HG03432 (cell line): ENCODE measurements at regions not wholly inside any gene's neighbourhood (a gene's known extent, or its start where the extent isn't known, plus 50 kb on each side); places are given as distances from the start of the nearest gene placed in this dataset.
"Not testable (repeated sequence)": the region's sequence is repeated elsewhere in the genome, so short reads cannot be mapped to it uniquely, and the experiment has no call there.

Experiments used
- ATAC-seq: cut with Tn5 transposase; IDR thresholded peaks from one replicate; pipeline ENCODE4 v1.9.1; 2021; ENCODE audit warnings: mild to moderate bottlenecking, moderate library complexity; ENCODE audit not compliant: unreplicated experiment

DNA sequence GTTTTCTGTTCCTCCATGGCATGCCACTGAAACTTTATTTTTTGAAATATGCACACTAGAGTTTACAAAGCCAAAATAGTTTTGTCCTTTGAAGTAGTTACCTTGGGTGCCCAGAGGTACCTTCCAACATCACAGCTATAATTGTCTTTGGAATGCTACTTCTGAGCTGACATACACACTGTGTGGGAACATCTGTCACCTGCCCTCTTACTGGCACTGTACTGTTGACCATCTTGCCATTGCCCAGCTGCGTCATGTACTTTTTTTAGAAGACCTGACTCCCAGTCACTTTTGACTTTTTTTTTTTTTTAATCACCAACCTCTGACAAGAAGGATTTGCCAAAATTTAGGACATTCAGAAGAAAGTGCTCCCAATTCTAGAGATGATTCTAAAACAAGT lies 200.5 kb upstream of the CXorf66 start:
- no peak for ATAC-seq

DNA sequence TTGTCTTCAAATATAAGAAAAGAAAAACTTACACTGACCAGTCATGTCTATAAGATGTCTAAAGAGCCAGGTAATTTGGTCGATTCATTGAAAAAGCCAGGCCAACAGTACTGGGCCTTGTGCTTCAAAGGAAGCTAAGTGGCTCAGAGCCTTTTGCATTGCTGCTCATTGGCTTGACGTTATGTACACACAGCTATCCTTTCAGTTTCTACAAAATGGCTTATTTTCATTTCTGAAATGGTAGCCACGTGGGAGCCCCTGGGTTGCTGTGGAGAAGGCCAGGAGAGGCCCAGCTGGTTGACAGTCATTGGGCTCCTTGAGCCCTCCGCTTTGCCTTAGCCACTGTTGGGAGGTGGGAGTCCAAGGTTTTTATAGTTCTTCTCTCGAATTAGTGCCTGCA lies 199.1 kb upstream of the CXorf66 start:
- no peak for ATAC-seq

DNA sequence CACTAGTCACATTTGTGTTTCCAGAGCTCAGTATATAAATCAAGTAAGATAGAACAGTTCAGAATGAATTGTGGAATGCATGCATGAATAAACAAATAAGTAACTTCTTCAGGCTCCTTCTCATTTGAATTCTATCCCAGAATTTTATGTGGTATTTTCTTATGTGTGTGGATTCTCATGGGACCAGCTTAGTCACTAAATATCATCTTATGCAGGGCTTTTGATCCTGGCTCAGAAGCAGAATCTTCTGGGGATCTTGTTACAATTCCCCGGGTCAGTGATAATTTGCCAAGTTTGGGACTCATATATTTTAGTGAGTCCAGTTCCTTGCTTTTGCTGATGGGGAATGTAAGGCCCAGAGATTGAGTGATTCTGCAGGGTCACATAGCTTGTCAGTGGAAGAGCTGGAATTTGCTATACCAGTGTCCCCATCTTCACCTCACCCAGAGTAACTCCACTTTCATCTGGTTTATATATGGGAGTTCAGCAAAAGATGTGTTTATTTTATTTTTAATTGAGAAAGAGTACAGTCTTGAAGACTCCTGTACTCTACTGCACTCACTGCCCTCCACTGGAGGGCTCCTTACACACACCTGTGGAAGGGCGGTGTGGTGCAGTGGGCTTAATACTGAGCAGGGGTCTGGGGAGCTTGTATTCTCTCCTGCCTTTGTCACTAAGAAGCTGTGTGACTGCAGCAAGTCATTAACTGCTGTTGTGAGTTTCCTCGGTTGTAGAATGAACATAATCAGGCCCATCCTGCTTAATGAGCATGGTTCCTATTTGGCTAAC lies 198.2 kb upstream of the CXorf66 start:
- no peak for ATAC-seq

DNA sequence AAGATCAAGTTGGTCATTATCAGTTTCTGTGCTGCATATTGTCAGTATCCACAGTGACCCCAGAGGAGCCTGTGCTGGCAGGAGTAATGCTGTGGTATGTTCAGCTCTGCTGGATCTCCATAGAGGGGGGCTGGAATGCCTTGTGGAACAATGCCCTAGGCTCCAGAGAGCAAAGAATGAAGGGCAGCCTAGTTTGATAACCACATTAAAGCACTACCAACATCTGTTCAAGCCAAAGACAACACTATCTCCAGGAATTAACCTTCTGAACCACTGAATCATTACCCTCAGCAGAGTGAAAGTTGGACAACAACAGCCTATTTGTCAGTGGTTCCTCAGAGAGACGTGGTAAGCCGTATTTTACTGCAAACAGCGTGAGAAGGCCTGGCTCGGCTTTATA lies 192.3 kb upstream of the CXorf66 start:
- no peak for ATAC-seq

DNA sequence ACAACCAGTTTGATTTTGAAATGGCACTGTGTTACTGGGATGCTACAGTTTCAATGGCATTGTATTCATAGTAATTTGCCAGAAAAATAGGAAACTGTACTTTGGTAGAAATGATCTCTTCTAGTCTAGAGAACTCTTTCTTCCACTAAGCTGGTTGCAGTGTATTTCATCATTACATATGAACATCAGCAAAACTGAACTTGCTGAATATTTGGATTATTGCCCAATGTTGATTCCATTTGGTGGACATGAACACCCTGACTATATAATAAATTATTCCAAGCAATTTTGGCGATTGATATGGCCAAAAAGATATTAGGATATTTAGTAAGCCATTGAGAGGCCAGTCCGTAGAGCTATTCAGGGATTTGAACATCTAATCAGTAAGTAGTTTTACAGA lies 191.8 kb upstream of the CXorf66 start:
- ATAC-seq: no peak

DNA sequence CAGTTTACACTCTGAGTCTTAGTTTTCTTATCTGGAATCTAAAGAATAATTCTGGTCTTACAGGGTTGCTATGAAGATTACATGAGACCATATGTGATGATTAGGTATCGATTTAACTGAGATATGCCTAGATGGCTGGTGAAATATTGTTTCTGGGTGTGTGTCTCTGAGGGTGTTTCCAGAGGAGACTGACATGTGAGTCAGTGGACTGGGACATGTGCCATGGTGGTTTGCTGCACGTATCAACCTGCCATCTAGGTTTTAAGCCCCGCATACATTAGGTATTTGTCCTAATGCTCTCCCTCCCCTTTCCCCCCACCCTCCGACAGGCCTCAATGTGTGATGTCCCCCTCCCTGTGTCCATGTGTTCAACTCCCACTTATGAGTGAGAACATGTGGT lies 186.0 kb upstream of the CXorf66 start:
- no peak for ATAC-seq

DNA sequence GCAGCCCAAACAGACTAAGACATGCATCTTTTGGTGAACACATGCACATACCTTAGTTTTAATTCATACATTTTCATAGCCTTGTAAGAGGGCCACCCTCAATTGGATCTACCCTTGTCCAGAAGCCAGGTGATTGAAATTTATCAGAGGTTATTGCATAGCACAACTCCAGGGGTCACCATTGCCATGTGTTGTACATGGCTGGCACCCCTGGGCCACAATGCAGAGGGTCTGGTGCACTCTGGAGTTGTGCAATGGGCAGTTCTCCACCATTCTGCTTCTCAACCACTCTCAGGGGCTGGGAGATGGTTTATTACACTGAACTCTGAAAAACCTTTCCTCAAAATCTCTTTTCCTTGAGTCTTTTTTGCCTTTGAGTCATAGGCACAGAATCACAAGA lies 184.4 kb upstream of the CXorf66 start:
- ATAC-seq: no peak

DNA sequence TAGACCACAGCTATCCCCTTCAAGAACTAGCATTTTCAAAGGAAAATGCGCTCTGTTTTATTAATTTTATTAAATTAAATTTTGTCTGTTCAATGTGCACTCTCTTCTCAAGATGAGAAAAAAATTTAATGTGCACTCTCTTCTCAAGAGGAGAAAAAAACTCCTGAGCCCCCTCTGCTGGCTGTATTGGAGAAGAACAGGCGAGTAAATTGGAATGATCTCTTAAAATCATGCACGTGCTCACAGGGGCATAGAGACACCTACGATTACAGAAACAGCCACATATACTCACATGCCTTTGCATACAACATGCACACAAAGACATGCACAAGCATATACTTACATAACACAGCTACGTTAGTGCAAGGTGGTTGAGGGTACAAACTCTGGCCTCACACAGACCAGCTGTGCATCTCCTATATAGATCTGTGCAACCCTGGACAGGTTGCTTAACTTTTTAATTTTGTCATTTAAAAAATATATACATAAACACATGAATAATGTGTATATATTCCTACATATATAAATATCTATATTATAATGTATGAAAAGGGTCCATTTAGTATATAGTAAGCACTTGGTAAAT lies 176.2 kb upstream of the CXorf66 start:
- peak; percentile 60 for ATAC-seq

DNA sequence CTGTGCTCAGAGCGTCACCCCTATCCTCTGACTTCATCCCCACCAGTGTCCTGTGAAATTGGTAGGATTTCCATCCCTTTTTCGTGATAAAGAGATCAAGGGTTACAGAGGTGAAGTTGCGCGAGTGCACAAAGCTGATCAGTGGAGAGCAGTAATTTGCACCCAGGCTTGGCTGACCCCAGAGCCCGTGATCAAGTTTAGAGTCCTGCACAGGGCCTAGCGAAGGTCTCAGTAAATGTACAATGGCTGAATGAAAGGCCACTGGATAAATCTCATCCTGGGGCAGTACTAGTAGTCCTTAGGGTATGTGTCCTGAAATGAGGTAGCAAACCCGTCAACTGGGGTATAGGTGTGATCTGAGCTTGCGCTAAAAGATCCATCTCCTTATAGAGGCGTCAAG lies 173.2 kb upstream of the CXorf66 start:
- not testable (repeated sequence) for ATAC-seq

DNA sequence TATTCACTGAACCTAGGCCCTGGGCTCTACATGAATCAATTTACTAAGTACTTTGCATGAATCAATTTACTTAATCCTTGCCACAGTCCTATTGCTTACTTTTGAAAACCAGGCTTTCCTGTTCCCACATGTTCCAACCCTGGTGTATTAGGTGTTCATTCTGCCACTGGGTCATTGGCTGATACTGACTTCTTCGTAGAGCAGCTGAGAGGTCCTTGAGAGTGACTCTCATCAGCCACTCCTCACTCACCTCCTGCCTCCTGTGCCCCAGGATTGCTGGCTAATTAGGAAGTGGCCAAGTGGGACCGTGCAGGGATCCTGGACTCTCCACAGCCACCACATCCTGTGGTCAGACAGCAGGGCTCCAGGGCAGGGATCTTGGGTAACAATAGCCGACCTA lies 172.7 kb upstream of the CXorf66 start:
- not testable (repeated sequence) for ATAC-seq

DNA sequence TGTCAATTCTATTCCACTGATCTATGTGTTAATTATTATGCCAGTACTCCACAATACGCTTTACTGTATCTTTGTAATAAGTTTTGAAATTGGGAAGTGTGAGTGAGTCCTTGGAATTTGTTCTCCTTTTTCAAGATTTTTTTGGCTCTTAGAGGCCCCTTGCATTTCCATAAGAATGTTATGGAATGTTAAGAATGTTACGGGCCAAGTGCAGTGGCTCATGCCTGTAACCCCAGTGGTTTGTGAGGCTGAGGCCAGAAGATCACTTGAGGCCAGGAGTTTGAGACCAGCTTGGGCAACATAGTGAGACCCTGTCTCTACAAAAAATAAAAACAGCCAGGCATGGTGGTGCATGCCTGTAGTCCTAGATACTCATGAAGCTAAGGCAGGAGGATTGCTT lies 167.6 kb upstream of the CXorf66 start:
- ATAC-seq: no peak

DNA sequence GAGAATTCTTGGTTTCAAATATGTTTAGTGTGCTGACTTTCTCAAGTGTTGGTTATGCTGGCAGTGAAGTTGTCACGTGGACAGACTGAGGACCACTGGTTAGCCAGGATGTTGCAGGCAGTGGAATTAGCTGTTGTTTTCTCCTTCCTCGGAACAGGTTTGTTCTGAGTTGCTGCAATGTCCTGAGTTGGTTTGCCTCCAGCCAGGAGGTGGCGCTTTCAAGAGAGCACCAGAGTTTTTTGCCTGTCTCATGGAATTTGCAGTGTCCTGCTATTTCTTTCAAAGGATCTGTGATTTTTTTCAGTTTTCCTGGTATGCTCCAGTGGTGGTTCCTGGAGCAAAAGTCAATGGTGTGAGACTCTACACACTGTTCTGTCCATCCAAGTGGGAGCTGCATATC lies 158.1 kb upstream of the CXorf66 start:
- ATAC-seq: no peak

DNA sequence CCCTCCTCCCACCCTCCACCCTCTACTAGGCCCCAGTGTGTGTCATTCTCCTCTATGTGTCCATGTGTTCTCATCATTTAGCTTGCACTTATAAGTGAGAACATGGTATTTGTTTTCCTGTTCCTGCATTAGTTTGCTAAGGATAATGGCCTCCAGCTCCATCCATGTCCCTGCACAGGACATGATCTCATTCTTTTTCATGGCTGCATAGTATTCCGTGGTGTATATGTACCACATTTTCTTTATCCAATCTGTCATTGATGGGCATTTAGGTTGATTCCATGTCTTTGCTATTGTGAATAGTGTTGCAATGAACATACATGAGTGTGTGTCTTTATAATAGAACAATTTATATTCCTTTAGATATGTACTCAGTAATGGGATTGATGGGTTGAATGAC lies 148.7 kb upstream of the CXorf66 start:
- ATAC-seq: not testable (repeated sequence)

DNA sequence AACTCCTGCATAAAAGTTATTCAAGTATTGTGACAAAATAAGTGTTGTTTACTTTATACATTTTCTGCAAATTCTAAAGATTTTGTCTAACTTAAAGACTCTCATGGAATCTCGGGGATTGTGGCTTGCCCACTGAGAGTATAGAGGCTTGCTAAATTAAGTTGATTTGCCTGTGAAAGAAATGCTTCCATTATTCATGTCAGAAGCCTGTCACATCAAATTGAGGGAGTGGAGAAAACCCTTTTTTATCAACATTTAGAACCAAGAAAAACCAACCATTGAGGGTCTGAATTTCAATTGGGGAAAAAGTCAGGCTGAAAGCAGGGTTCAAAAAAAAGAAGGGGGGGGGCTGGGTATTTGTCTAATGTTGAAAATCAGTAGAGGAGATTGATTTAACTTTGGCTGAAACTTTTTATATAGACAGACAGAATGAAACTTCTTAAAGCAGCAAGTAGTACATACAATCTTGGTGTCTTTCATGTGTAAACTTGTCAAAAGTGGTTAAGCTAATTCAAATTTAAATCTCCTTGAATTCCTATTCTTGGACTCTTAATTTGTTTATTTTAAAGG lies 144.8 kb upstream of the CXorf66 start:
- no peak for ATAC-seq

DNA sequence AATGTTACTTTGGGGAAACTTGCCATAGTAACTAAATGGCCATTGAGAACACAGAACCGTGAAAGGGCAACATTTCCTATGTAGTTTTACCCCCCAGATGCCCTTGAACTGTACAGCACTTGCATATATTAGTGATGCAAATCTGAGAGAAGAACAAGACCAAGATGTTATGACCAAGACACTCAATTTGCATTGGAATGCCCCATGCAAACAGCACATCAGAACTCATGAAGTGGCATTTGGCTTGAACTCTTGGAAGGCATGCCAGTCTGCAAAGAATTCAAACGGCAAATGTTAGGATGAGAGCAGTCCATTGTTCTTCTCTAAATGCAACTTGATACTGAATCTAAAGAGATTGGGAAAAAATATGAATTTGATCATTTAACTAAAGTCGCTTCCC lies 139.4 kb upstream of the CXorf66 start:
- no peak for ATAC-seq

DNA sequence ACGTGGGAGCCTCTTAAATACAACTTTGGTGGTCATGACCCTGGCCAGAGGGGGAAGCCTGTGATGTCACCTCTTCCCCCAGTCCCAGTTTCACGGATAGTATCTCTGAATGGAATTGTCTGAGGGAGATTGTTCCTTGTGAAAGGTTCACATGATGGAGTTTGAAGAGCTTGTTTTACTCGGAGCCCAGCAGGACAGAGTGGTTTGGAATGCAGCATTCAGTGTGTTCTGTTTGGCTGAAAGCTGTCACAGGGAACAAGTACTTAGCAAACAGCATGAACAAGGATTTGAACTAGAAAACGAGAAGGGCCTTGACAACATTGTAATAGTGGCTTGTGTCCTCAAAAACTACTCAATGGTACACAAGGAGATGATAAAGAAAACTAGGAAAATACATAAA lies 133.9 kb upstream of the CXorf66 start:
- ATAC-seq: no peak

DNA sequence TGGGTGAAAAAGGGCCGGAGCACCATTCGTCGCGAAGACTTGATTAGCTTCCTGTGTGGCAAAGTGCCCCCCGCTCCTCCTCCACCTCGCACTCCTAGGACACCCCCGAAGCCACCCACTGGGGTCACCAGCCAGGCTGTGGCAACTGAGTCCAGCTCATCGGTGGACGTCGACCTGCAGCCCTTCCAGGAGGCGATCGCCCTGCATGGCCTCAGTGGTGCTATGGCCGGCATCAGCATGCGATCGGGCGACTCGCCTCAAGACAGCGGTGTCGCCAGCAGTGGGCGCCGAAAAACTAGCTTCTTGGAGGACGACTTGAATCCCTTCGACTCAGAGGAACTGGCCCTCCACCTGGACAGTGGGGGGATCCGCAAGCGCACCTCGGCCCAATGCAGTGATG lies 126.8 kb upstream of the CXorf66 start:
- no peak for ATAC-seq

DNA sequence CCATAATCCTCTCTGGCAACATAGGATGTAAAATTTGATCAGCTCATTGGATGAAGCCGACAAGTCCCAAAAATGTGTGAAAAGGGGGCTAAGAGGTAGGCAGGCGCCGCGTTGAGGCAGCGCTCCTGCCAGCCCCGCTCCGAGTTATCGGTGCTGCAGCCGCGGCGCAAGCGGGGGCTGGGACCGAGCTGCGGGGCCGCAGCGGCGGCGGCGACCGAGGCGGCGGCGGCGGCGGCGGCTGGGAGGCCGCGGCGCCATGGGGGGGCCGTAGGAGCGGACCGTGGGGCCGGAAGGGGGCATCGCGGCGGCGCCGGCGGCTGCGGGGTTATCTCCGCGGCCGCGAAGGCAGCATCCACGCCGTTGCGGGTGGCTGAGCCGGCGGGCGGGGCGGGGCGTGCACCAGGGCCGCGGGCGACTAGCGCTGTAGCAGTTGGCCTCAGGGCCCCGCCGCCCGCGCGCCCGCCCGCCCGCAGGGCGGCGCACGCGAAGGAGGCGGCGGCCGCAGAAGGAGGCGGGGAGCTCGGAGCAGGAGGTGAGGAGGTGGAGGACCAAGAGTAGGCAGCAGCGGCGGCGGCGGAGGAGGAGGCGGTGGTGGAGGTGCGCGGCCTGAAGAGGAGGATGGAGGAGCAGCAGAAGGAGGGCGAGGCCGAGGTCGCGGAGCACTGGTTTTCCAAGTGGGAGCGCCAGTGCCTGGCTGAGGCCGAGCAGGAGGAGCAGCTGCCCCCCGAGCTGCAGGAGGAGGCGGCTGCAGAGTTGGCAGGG lies 126.0 kb upstream of the CXorf66 start:
- ATAC-seq: peak; percentile 94

DNA sequence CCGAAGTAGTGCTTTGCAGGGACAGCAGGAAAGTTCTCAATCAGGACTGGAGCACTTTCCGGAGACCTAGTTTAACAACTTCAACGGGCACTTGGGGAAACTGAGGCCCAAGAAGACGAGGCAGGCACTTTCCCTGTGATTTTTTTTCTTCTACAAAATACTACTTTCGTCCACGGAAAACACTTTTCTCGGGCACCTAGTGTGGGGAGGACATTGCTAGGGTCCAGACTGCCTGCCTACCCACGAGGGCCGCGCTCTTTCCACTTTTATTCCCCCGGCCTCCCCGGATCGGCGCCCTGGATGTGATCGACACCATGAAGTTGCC lies 125.4 kb upstream of the CXorf66 start:
- ATAC-seq: no peak

DNA sequence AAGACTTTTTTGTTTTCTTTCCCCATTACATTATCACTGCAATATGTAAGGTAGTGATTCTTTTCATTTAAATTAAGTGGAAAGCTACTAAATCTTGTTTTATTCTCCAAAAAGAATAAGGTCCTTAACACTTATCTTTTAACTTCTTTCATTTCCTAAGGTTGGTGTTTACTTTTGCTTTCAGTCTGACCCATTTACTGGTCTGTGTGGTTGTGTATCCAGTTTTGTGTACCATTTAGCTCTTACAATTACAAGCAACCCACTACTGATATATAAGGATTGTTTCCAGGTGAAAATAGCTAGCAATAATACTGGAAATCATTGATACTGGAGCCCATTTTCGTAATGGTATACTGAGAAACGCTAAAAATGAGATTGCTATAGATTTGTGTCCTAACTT lies 123.1 kb upstream of the CXorf66 start:
- no peak for ATAC-seq

DNA sequence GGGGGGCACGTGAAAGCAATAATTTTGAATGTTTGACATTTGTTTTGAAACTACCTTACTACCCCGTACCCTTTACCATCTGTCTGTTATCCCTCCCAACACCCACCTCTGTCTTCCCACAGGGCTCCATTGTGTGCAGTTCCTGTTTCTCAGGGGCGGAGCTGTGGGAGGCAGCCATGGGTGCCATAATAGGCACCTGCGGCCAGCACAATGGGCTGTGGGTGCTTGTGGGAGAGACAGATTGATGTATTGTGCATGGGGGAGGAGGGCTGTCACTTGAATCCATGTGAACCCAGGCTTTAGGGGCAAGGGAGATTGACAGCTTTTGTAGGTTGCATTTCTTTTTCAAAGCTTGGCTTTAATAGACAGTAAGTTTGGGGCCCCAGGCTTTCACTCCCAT lies 122.6 kb upstream of the CXorf66 start:
- peak; percentile 34 for ATAC-seq

DNA sequence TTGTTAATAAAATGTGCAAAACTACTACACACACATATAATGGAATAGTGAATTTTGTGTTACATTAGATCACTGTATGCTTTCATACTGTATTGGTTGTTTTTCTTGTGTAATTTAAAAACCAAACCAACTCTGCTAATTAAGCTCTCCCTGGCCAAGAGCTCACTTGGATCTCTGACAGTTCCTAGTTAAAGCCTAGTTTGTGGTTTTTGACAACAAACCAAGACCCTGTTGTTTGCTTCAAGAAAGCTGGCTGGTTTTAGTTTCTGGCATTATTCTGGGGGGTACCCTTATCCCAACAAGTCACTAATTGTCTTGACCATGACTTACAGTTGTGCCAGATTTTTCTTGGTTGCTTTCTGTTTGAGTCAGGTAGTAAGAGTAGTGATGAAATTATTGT lies 121.4 kb upstream of the CXorf66 start:
- ATAC-seq: no peak
